Suprapubic skin (tissue), 4 donors: ENCODE measurements at regions not wholly inside any gene's neighbourhood (a gene's known extent, or its start where the extent isn't known, plus 50 kb on each side); places are given as distances from the start of the nearest gene placed in this dataset.

Source experiments
- DNase-seq, 2 donors: peaks; one replicate each; pipeline ENCODE4 v3.0.0-alpha.2; 2019; ENCODE audit warnings: low spot score in 2 of 2
- H3K27ac ChIP-seq: fragments of 200-600 bp; sonication (generic); one replicate; pipeline ENCODE4 v1.5.1; 2019
- H3K27me3 ChIP-seq: fragments of 200-600 bp; sonication (generic); one replicate; pipeline ENCODE4 v1.5.1; 2019
- H3K36me3 ChIP-seq: fragments of 200-600 bp; sonication (generic); one replicate; pipeline ENCODE4 v1.5.1; 2019
- H3K4me1 ChIP-seq: fragments of 200-600 bp; sonication (generic); one replicate; pipeline ENCODE4 v1.5.1; 2019
- H3K4me3 ChIP-seq: fragments of 200-600 bp; sonication (generic); one replicate; pipeline ENCODE4 v1.5.1; 2019; ENCODE audit warnings: mild to moderate bottlenecking
- H3K9me3 ChIP-seq: fragments of 200-600 bp; sonication (generic); one replicate; pipeline ENCODE4 v1.5.1; 2019
- CTCF ChIP-seq, 2 donors: fragments of 200-600 bp in 1 of 2; fragments of 450-650 bp in 1 of 2; sonication (generic) in 1 of 2; IDR thresholded peaks; one replicate each; pipeline ENCODE4 v1.5.1; 2016 to 2019; ENCODE audit warnings: antibody characterized with exemption in 2 of 2, mild to moderate bottlenecking in 1 of 2, moderate library complexity in 1 of 2
- EP300 ChIP-seq: sonication (generic); formaldehyde crosslinking; IDR thresholded peaks from one replicate; pipeline ENCODE4 v1.6.1; 2017; ENCODE audit warnings: antibody characterized with exemption
- POLR2A ChIP-seq, 2 donors: fragments of 450-650 bp; IDR thresholded peaks; one replicate each; pipeline ENCODE4 v1.6.1; 2017; ENCODE audit warnings: antibody characterized with exemption in 2 of 2, mild to moderate bottlenecking in 2 of 2, moderate library complexity in 2 of 2
- POLR2AphosphoS5 ChIP-seq, 3 donors: sonication (generic); formaldehyde crosslinking; IDR thresholded peaks; one replicate each; pipeline ENCODE4 v1.6.1; 2017; ENCODE audit warnings: antibody characterized with exemption in 3 of 3
- WGBS: methylation state at CpG from one replicate; pipeline ENCODE4 v1.1.5; 2018; 5-methylcytosine and 5-hydroxymethylcytosine counted together

DNA sequence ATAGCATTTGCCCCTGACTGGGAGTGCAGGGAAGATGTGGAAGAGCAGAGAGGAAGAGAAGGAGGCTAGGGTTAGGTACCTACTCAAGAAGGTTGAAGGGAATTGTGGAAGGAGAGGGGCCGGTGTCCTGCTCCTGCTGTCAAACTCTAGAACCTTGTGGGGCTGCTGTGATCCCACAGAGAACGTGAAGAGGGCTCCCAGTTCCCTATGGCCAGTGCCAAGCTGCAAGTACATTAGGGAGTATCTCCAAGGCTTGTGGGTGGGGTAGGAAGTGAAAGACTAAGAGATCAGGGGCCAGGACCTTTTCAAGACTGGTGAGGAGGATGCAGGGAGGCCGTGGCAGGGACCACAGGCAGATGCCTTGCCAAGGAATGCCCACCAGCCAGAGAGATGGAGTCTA lies 263.4 kb downstream of the CDH26 start:
- Histone ChIP-seq H3K4me1 (no peaks in the 10 kb centered on the region), H3K9me3 (no peaks in the 10 kb centered on the region), H3K36me3 (no peaks in the 10 kb centered on the region), H3K27me3 (peaks cover 25% of the 10 kb centered on the region), H3K27ac (no peak overlapping the region), H3K4me3 (no peak overlapping the region)
- no peak for DNase-seq
- TF ChIP-seq CTCF (IDR thresholded peaks at IDR 0.05) (no peak), POLR2AphosphoS5 (IDR thresholded peaks at IDR 0.05) (no peak), EP300 (no peak), POLR2A (IDR thresholded peaks at IDR 0.05) (no peak)
- 84% methylated on average over 3 of the region's 3 CpGs for WGBS

- TF ChIP-seq POLR2A (IDR thresholded peaks at IDR 0.05), result no peak
- no peak for TF ChIP-seq EP300
- TF ChIP-seq CTCF (IDR thresholded peaks at IDR 0.05), result no peak
- no peak for TF ChIP-seq POLR2AphosphoS5 (IDR thresholded peaks at IDR 0.05)
- no peaks in the 10 kb centered on the region for H3K4me1 ChIP-seq
- H3K36me3 ChIP-seq, result no peaks in the 10 kb centered on the region
- no peak overlapping the region for H3K27ac ChIP-seq
- no peaks in the 10 kb centered on the region for H3K9me3 ChIP-seq
- peaks cover 25% of the 10 kb centered on the region for H3K27me3 ChIP-seq
- DNase-seq, result no peak
- WGBS, result 66% methylated on average over 2 of the region's 2 CpGs
- no peak overlapping the region for H3K4me3 ChIP-seq
Measured at GRCh38 chr20:60222497-60222896, 264.3 kb downstream of the CDH26 start.

DNA sequence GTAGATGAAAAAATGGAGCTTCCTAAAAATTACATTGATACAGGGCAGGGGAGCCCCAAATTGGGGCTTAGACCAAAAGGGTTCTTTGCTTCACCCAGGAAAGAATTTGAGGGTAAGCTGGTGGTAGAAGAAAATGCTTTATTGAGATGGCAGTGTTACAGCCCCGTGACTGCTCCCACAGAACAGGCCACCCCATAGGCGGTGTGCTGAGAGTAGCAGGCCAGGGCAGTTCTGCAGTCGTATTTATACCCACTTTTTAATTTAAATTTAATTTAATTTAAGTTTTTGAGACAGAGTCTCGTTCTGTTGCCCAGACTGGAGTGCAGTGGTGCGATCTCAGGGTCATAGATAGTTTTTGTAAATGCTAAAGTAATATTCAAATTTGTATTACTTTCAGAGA lies 265.0 kb downstream of the CDH26 start:
- H3K4me3 ChIP-seq, result no peak overlapping the region
- H3K4me1 ChIP-seq, result no peaks in the 10 kb centered on the region
- H3K36me3 ChIP-seq, result no peaks in the 10 kb centered on the region
- no peak overlapping the region for H3K27ac ChIP-seq
- no peak for DNase-seq
- TF ChIP-seq POLR2AphosphoS5 (IDR thresholded peaks at IDR 0.05), result no peak
- TF ChIP-seq POLR2A (IDR thresholded peaks at IDR 0.05), result no peak
- no peak for TF ChIP-seq EP300
- TF ChIP-seq CTCF (IDR thresholded peaks at IDR 0.05), result no peak
- 85% methylated on average over 5 of the region's 5 CpGs for WGBS
- peaks cover 20% of the 10 kb centered on the region for H3K27me3 ChIP-seq
- H3K9me3 ChIP-seq, result no peaks in the 10 kb centered on the region

- H3K27me3 ChIP-seq, result peaks cover 13% of the 10 kb centered on the region
- TF ChIP-seq POLR2AphosphoS5 (IDR thresholded peaks at IDR 0.05) (no peak), CTCF (IDR thresholded peaks at IDR 0.05) (no peak), POLR2A (IDR thresholded peaks at IDR 0.05) (no peak), EP300 (no peak)
- no peaks in the 10 kb centered on the region for H3K4me1 ChIP-seq
- H3K9me3 ChIP-seq, result no peaks in the 10 kb centered on the region
- WGBS, result 94% methylated on average over 3 of the region's 3 CpGs
- H3K27ac ChIP-seq, result no peak overlapping the region
- H3K36me3 ChIP-seq, result no peaks in the 10 kb centered on the region
- H3K4me3 ChIP-seq, result no peak overlapping the region
- DNase-seq, result no peak
Measured at GRCh38 chr20:60224914-60225313, 266.7 kb downstream of the CDH26 start.

DNA sequence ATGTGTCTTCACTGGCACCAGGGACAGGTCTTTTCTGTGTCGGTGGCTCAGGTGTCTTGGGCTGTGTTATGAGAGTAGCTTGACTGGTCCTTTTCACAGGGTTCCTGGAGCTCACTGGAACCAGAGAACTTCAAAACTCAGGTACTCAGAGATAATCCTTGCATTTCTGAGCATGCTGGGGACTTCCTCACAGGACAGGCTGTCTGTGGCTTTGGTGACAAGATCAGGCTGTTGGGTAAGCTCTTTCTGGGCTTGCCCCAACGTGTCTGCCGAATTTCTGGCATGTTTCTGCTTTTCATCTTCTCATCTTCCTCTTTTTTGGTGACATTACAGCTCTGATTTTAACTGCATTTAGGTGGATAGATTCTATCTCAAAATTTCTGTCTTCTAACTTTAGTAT lies 270.0 kb downstream of the CDH26 start:
- Histone ChIP-seq H3K36me3 (no peaks in the 10 kb centered on the region), H3K4me3 (no peak overlapping the region), H3K27ac (no peak overlapping the region), H3K27me3 (peaks cover 5% of the 10 kb centered on the region), H3K4me1 (no peaks in the 10 kb centered on the region), H3K9me3 (no peaks in the 10 kb centered on the region)
- TF ChIP-seq POLR2A (IDR thresholded peaks at IDR 0.05) (no peak), POLR2AphosphoS5 (IDR thresholded peaks at IDR 0.05) (no peak), EP300 (no peak), CTCF (IDR thresholded peaks at IDR 0.05) (no peak)
- 31% methylated on average over 3 of the region's 3 CpGs for WGBS
- DNase-seq, result no peak
